Mesendoderm (in vitro differentiated cells): ENCODE measurements at regions not wholly inside any gene's neighbourhood (a gene's known extent, or its start where the extent isn't known, plus 50 kb on each side); places are given as distances from the start of the nearest gene placed in this dataset.

Experiments used
- DNase-seq: peaks from one replicate; pipeline ENCODE4 v3.0.0; 2013
- H2AK5ac ChIP-seq: 2 replicates; pipeline ENCODE4 v1.6.1; 2013; ENCODE audit warnings: low read length, inconsistent platforms
- H2BK120ac ChIP-seq: 2 replicates; pipeline ENCODE4 v1.6.1; 2013; ENCODE audit warnings: low read depth, mild to moderate bottlenecking, low read length, moderate library complexity, mixed read lengths
- H2BK15ac ChIP-seq: replicated peaks from 2 replicates; pipeline ENCODE4 v1.6.1; 2013; ENCODE audit warnings: low read depth, mild to moderate bottlenecking, moderate library complexity
- H2BK5ac ChIP-seq: 2 replicates; pipeline ENCODE4 v1.6.1; 2013; ENCODE audit warnings: low read length, inconsistent platforms
- H3K18ac ChIP-seq: 2 replicates; pipeline ENCODE4 v1.6.1; 2013; ENCODE audit warnings: mild to moderate bottlenecking, low read length, mixed read lengths
- H3K23ac ChIP-seq: one replicate; pipeline ENCODE4 v1.6.1; 2013; ENCODE audit warnings: low read length
- H3K27ac ChIP-seq: 2 replicates; pipeline ENCODE4 v1.5.1; 2013; ENCODE audit warnings: low read depth, mild to moderate bottlenecking, inconsistent platforms, low read length, moderate library complexity
- H3K27me3 ChIP-seq: 2 replicates; pipeline ENCODE4 v1.6.1; 2013; ENCODE audit warnings: low read length, control low read depth, mild to moderate bottlenecking, inconsistent platforms; ENCODE audit not compliant: insufficient read depth, poor library complexity
- H3K36me3 ChIP-seq: 2 replicates; pipeline ENCODE4 v1.6.1; 2013; ENCODE audit warnings: low read length, inconsistent platforms; ENCODE audit not compliant: control insufficient read depth, insufficient read depth
- H3K4ac ChIP-seq: one replicate; pipeline ENCODE4 v1.6.1; 2013; ENCODE audit warnings: low read depth, mild to moderate bottlenecking, low read length, moderate library complexity
- H3K4me1 ChIP-seq: 2 replicates; pipeline ENCODE4 v1.6.1; 2013; ENCODE audit warnings: low read depth, low read length, inconsistent platforms; ENCODE audit not compliant: control insufficient read depth
- H3K4me2 ChIP-seq: 2 replicates; pipeline ENCODE4 v1.6.1; 2013; ENCODE audit warnings: low read length
- H3K4me3 ChIP-seq: 2 replicates; pipeline ENCODE4 v1.5.1; 2013; ENCODE audit warnings: mild to moderate bottlenecking, low read length
- H3K56ac ChIP-seq: one replicate; pipeline ENCODE4 v1.6.1; 2013; ENCODE audit warnings: low read length
- H3K79me1 ChIP-seq: 2 replicates; pipeline ENCODE4 v1.6.1; 2013; ENCODE audit warnings: low read length, inconsistent platforms
- H3K79me2 ChIP-seq: 2 replicates; pipeline ENCODE4 v1.6.1; 2013; ENCODE audit warnings: mild to moderate bottlenecking, low read length; ENCODE audit not compliant: control insufficient read depth, insufficient read depth
- H3K9ac ChIP-seq: 2 replicates; pipeline ENCODE4 v1.6.1; 2013; ENCODE audit warnings: low read length, inconsistent platforms
- H4K5ac ChIP-seq: one replicate; pipeline ENCODE4 v1.6.1; 2013; ENCODE audit warnings: low read length
- H4K8ac ChIP-seq: one replicate; pipeline ENCODE4 v1.6.1; 2013; ENCODE audit warnings: low read depth, mild to moderate bottlenecking, control low read depth, low read length, moderate library complexity
- WGBS: extraction: QIAGEN DNeasy Blood & Tissue Kit; methylation state at CpG from one replicate; pipeline ENCODE4 v1.1.7; 2013; ENCODE audit warnings: low lambda C conversion rate, missing lambda C conversion rate; ENCODE audit not compliant: insufficient coverage; ENCODE audit errors: extremely low coverage; 5-methylcytosine and 5-hydroxymethylcytosine counted together

- no peak overlapping the region for H3K27ac ChIP-seq
- H3K56ac ChIP-seq = no peak overlapping the region
- H3K9ac ChIP-seq = no peak overlapping the region
- no peaks in the 10 kb centered on the region for H3K79me2 ChIP-seq
- H2BK120ac ChIP-seq = no peak overlapping the region
- no peak overlapping the region for H3K4ac ChIP-seq
- H4K5ac ChIP-seq = no peak overlapping the region
- H3K4me3 ChIP-seq = no peak overlapping the region
- no peaks in the 10 kb centered on the region for H3K36me3 ChIP-seq
- no peak overlapping the region for H2BK5ac ChIP-seq
- H3K4me2 ChIP-seq = no peak overlapping the region
- H3K18ac ChIP-seq = no peak overlapping the region
- H4K8ac ChIP-seq = no peak overlapping the region
- no peak for DNase-seq
- no peaks in the 10 kb centered on the region for H3K27me3 ChIP-seq
- no peak overlapping the region for H3K23ac ChIP-seq
- H3K79me1 ChIP-seq = no peaks in the 10 kb centered on the region
- H2AK5ac ChIP-seq = no peak overlapping the region
- H3K4me1 ChIP-seq = no peaks in the 10 kb centered on the region
- no peak overlapping the region for H2BK15ac ChIP-seq
These were observed 131.7 kb upstream of the NALF2 start for GRCh38 chrX:69372435-69372834.

- no peak for DNase-seq
- Histone ChIP-seq H3K27ac (no peak overlapping the region), H3K18ac (no peak overlapping the region), H2BK5ac (no peak overlapping the region), H3K23ac (no peak overlapping the region), H3K4ac (no peak overlapping the region), H4K5ac (no peak overlapping the region), H4K8ac (no peak overlapping the region), H2AK5ac (no peak overlapping the region), H3K79me2 (no peaks in the 10 kb centered on the region), H3K4me3 (no peak overlapping the region), H3K27me3 (no peaks in the 10 kb centered on the region), H3K36me3 (no peaks in the 10 kb centered on the region), H2BK120ac (no peak overlapping the region), H3K56ac (no peak overlapping the region), H3K9ac (no peak overlapping the region), H3K4me2 (no peak overlapping the region), H3K79me1 (no peaks in the 10 kb centered on the region), H3K4me1 (no peaks in the 10 kb centered on the region), H2BK15ac (no peak overlapping the region)
- no CpG with 5 or more reads among the region's 1 CpG for WGBS
These were observed 133.0 kb upstream of the NALF2 start for GRCh38 chrX:69371159-69371558.

- no peak overlapping the region for H3K4ac ChIP-seq
- H3K23ac ChIP-seq = no peak overlapping the region
- H4K8ac ChIP-seq = no peak overlapping the region
- H3K4me1 ChIP-seq = no peaks in the 10 kb centered on the region
- no peaks in the 10 kb centered on the region for H3K79me1 ChIP-seq
- H4K5ac ChIP-seq = no peak overlapping the region
- H3K56ac ChIP-seq = no peak overlapping the region
- no peak for DNase-seq
- H2BK120ac ChIP-seq = no peak overlapping the region
- H3K18ac ChIP-seq = no peak overlapping the region
- no peak overlapping the region for H3K9ac ChIP-seq
- H3K4me3 ChIP-seq = no peak overlapping the region
- no peak overlapping the region for H2BK5ac ChIP-seq
- no peaks in the 10 kb centered on the region for H3K79me2 ChIP-seq
- WGBS = no CpG with 5 or more reads among the region's 5 CpGs
- no peak overlapping the region for H2BK15ac ChIP-seq
- H2AK5ac ChIP-seq = no peak overlapping the region
- no peaks in the 10 kb centered on the region for H3K27me3 ChIP-seq
- no peak overlapping the region for H3K27ac ChIP-seq
- H3K36me3 ChIP-seq = no peaks in the 10 kb centered on the region
- no peak overlapping the region for H3K4me2 ChIP-seq
These were observed 134.1 kb upstream of the NALF2 start for GRCh38 chrX:69369999-69370398.

GRCh38 chrX:69366183-69366582 is 137.9 kb upstream of the NALF2 start:
- Histone ChIP-seq H3K27me3 (no peaks in the 10 kb centered on the region), H3K36me3 (no peaks in the 10 kb centered on the region), H2BK5ac (no peak overlapping the region), H4K5ac (no peak overlapping the region), H3K4me3 (no peak overlapping the region), H3K4ac (no peak overlapping the region), H3K79me2 (no peaks in the 10 kb centered on the region), H3K9ac (no peak overlapping the region), H3K4me1 (no peaks in the 10 kb centered on the region), H4K8ac (no peak overlapping the region), H3K79me1 (no peaks in the 10 kb centered on the region), H3K18ac (no peak overlapping the region), H3K4me2 (no peak overlapping the region), H2AK5ac (no peak overlapping the region), H2BK15ac (no peak overlapping the region), H3K56ac (no peak overlapping the region), H3K23ac (no peak overlapping the region), H2BK120ac (no peak overlapping the region), H3K27ac (no peak overlapping the region)
- WGBS = no CpG with 5 or more reads among the region's 2 CpGs
- DNase-seq = no peak

GRCh38 chrX:69365755-69366154 is 138.4 kb upstream of the NALF2 start:
- H2BK120ac ChIP-seq = no peak overlapping the region
- no peaks in the 10 kb centered on the region for H3K79me1 ChIP-seq
- H3K23ac ChIP-seq = no peak overlapping the region
- no peak overlapping the region for H3K4ac ChIP-seq
- H4K5ac ChIP-seq = no peak overlapping the region
- H3K36me3 ChIP-seq = no peaks in the 10 kb centered on the region
- no peak overlapping the region for H2BK15ac ChIP-seq
- H3K27ac ChIP-seq = no peak overlapping the region
- no peak for DNase-seq
- no peak overlapping the region for H2BK5ac ChIP-seq
- H3K27me3 ChIP-seq = no peaks in the 10 kb centered on the region
- H3K79me2 ChIP-seq = no peaks in the 10 kb centered on the region
- no peak overlapping the region for H3K18ac ChIP-seq
- WGBS = no CpG with 5 or more reads among the region's 1 CpG
- no peak overlapping the region for H3K4me2 ChIP-seq
- H3K4me1 ChIP-seq = no peaks in the 10 kb centered on the region
- no peak overlapping the region for H2AK5ac ChIP-seq
- H3K4me3 ChIP-seq = no peak overlapping the region
- no peak overlapping the region for H3K9ac ChIP-seq
- H4K8ac ChIP-seq = no peak overlapping the region
- H3K56ac ChIP-seq = no peak overlapping the region

- no peak overlapping the region for H3K56ac ChIP-seq
- H2AK5ac ChIP-seq = no peak overlapping the region
- no peaks in the 10 kb centered on the region for H3K4me1 ChIP-seq
- no peaks in the 10 kb centered on the region for H3K79me2 ChIP-seq
- no peak overlapping the region for H3K9ac ChIP-seq
- H3K27me3 ChIP-seq = no peaks in the 10 kb centered on the region
- no peak overlapping the region for H2BK5ac ChIP-seq
- H4K8ac ChIP-seq = no peak overlapping the region
- no peaks in the 10 kb centered on the region for H3K36me3 ChIP-seq
- H3K23ac ChIP-seq = no peak overlapping the region
- H3K79me1 ChIP-seq = no peaks in the 10 kb centered on the region
- no peak for DNase-seq
- no peak overlapping the region for H2BK15ac ChIP-seq
- H3K4ac ChIP-seq = no peak overlapping the region
- no peak overlapping the region for H2BK120ac ChIP-seq
- no peak overlapping the region for H3K27ac ChIP-seq
- no peak overlapping the region for H3K4me3 ChIP-seq
- no peak overlapping the region for H3K18ac ChIP-seq
- no peak overlapping the region for H4K5ac ChIP-seq
- no peak overlapping the region for H3K4me2 ChIP-seq
- WGBS = no CpG with 5 or more reads among the region's 1 CpG
These were observed 138.8 kb upstream of the NALF2 start for GRCh38 chrX:69365349-69365748.
